HK-2 (cell line): ENCODE measurements at regions not wholly inside any gene's neighbourhood (a gene's known extent, or its start where the extent isn't known, plus 50 kb on each side); places are given as distances from the start of the nearest gene placed in this dataset.
"Not testable (repeated sequence)": the region's sequence is repeated elsewhere in the genome, so short reads cannot be mapped to it uniquely, and the experiment has no call there.

Source experiments
- DNase-seq: peaks from one replicate; pipeline ENCODE4 v3.0.0-alpha.2; 2018; ENCODE audit not compliant: unreplicated experiment

DNA sequence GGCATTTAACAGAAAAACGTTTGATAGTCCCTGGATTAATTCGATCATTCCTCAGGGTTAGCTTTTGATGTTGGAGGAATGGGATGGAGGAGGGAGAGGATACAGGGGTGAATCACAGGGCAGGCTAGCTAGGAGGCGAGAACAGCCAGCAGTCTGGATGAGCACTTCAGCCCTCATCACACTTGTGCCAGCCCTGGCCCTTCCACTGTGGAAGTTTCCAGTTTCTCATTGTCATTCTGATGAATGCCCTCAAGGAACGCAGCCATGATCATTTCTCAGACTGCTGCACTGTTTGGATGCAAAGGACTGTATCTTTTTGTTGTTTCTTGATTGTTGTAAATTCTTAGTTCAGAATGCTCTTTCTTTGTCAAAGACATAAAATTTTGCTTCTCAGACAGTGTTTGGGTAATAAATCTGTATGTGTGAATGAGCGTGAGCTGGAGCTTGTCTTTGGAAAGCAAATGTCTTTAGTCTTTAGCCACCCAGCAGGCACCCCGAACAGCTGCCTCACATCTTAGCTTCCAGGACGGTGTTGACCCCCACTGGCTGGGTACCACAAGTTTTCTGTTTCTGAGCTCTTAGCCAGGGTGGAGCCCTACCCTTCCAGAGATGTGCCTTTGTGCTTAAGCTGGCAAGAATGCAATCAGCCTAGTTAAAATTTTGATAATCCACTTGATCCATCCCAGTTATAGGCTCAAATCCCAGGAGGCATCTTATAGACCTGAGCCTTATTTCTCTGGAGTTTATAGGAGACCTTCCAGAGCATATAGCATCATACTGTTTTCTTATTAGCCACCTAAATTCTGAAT, 121.1 kb downstream of the PDCD6IP start:
- DNase-seq = no peak

GRCh38 chr3:33920511-33920910, 122.1 kb downstream of the PDCD6IP start:
- no peak for DNase-seq

GRCh38 chr3:33921608-33922007, 123.2 kb downstream of the PDCD6IP start:
- DNase-seq = no peak

GRCh38 chr3:33926998-33927605, 128.7 kb downstream of the PDCD6IP start:
- DNase-seq = no peak

GRCh38 chr3:33929813-33930212, 131.4 kb downstream of the PDCD6IP start:
- DNase-seq = no peak

- DNase-seq = no peak
Observed at GRCh38 chr3:33931512-33931911, 133.1 kb downstream of the PDCD6IP start.

DNA sequence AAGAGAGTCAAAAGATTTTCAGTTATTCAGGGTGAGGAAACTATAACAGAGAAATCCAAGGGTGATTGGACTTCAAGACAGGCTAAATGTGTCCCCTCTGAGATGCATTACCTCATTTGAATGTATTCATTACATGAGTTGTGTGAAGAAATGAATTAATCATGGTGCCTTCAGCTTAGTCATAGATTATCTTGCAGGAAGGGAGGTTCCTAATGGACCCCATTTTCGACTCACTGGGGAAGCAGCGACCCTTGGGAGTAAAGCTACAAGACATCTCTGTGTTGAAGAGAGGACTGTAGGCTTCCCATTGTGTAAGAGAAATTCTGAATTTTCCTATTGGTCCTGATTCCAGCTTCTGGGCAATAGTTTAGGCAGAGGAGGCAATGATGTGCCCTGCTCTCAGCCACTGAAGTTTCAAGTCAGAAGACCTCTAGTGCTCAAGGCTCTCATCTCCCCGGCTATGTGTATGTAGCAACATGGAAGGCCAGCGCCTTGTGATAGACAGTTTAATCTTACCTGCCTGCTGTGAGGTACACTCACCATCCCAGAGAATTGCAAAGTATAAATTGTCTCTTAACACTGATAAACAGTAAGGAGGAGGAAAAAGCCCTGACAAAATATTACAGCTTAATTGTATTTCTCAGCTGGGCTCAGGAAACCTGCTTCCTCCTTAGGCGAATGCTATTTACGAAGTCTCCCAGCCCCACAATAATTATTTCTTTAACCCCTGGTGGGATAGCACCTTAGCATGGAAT, 133.8 kb downstream of the PDCD6IP start:
- DNase-seq = no peak

GRCh38 chr3:33936171-33936920, 137.9 kb downstream of the PDCD6IP start:
- DNase-seq = no peak

DNA sequence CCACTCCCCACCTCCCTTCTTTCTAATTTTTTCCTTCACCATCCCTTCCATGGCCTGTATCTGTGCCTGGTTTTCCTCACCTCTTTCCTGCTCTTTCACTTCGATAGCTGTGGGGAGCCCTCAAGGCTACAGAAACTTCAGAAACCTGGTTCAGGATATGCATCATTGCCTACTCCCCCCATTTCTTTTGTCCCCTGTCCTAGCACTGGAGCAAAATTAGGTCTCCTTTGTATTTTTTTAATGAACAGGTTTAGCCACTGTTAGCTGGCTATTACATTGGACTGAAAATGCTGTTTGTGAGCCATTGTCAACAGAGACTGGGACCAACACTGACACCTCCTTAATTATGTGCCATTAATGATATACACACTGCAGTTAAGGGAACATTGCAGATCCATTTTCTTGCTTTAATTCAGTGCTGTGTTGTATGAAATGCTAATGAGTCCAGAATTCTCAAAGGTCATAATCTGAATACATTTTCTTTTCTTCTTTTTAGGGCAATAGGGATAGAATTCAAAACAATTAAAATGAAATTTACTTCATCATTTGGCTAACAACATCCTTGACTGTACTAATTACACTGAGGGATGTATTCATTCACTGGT, 138.6 kb downstream of the PDCD6IP start:
- DNase-seq = no peak

- no peak for DNase-seq
Observed at GRCh38 chr3:33937628-33938027, 139.2 kb downstream of the PDCD6IP start.

GRCh38 chr3:33940149-33940548, 141.7 kb downstream of the PDCD6IP start:
- DNase-seq = no peak

GRCh38 chr3:33940736-33941135, 142.3 kb downstream of the PDCD6IP start:
- DNase-seq = no peak

DNA sequence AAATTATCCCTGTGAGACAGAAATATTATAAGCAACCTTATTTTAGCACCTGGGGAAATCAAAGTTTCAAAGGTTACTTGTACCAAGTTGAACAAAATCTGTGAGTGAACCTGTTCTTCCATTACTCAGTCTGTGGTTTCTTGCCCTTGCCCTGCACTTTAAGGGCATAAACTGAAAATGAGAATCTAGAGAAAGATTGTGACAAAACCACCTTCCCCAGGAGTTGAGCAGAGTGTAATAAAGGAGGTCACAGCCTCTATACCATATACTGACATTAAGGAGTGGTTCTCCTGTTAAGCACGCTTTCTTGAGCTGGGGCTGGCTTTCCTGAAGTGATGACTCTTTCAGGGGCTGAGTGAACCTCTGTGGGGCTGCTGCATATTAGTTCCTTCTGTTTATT, 143.4 kb downstream of the PDCD6IP start:
- no peak for DNase-seq

DNA sequence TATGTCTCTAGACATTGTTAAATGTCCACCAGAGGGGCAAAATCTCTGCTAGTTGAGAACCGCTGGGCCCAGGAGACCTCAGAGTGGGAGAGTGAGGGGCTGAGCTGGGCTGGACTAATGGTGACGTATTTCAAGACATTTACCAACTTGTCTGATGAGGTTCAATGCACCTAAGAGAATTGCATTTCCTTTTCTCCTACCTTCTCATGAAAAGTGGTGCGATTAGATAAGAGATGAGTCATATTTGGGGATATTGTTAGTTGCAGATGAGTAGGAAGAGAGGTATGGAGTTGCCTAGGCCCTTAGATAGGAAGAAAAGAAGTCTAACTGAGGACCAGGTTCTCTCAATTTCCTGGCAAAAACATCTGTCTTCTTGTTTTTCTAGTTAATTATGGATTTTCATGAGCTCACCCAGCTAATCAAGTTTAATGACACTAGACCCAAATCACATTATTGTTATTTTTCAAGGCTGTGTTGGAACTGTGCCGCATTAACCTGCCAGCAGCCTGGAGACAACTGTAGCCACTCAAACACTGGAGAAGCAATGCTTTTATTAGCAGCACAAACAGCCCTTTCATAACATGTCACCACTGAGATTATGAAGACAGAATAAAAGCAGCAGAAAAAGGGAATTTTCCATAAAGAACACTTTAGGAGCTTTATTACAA, 144.2 kb downstream of the PDCD6IP start:
- DNase-seq = no peak

GRCh38 chr3:33943277-33943676, 144.8 kb downstream of the PDCD6IP start:
- DNase-seq = no peak

GRCh38 chr3:33946612-33947011, 148.2 kb downstream of the PDCD6IP start:
- not testable (repeated sequence) for DNase-seq

DNA sequence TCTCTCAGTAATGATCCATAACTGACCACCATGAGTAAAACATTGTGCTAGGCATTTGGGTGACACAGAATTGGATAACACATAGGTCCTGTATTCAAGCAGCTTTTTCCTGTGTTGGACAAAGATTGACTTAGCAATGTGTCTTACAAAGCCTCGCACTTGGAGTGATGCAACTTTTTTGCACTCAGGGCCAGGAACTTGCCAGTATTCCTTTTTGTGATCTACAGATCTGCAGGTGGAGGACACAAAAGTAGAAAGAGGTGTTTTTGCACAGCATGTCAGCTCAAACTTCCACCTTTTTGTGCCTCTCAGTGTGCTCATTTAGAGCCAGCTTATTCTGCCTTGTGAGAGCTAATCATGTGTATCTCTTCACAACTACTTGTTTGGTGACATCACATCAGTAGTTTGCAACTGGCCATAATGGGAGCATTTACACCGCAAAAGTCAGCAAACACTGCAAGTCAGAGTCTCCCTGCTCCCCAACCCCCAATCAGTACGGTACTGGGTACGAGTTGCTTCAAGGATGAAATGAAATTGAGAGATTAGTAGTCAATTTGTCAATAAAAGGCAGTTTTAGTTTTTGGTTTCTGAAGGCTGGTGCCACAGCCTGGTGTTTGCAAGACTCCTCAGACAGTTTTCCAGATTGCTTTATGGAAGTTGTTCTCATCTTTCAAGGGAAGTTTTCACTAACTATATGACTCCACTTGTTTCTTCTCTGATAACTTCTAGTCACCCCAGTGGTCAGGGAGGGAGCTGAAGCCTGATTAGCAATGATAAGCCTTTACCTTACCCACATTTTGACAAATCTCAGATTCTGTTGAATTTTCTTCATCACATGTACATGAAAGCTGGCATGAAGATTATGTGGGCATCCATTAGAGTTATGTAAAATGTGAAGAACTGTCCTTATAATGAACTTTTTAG, 149.1 kb downstream of the PDCD6IP start:
- DNase-seq = no peak

GRCh38 chr3:33949074-33949473, 150.6 kb downstream of the PDCD6IP start:
- no peak for DNase-seq

- no peak for DNase-seq
Observed at GRCh38 chr3:33954956-33955355, 156.5 kb downstream of the PDCD6IP start.

DNA sequence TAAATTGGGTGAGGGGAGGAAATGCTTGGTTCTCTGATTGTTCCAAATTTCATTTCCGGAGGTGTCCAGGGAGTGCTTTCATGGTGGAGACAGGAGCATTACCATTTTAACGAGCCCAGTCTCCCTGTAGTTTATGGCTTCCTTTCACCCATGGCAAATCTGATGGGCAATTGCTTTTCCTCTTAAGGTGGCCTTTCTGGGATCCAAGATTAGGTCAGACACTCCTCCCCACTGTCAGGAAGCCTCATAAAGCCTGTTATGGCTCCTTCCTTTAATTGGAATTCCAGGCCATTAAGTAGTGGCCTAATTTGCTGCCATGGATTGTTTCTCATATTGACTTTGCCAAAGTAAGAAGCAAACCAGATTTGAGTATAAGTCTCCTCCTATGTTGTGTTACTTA, 157.8 kb downstream of the PDCD6IP start:
- no peak for DNase-seq
